Spleen (tissue), 11 donors: ENCODE measurements at regions not wholly inside any gene's neighbourhood (a gene's known extent, or its start where the extent isn't known, plus 50 kb on each side); places are given as distances from the start of the nearest gene placed in this dataset.

ENCODE experiments used
- DNase-seq: peaks from one replicate; pipeline ENCODE4 v3.0.0-alpha.2; 2020
- H3K27ac ChIP-seq, 8 donors: fragments of 200-600 bp; sonication (generic) in 7 of 8; 1 replicate in 4 of 8; 2 replicates in 4 of 8; pipeline versions ENCODE4 v1.5.0 to v1.8.0; 2016 to 2021; ENCODE audit warnings: inconsistent platforms in 4 of 8, mild to moderate bottlenecking in 4 of 8, moderate library complexity in 1 of 8
- H3K27me3 ChIP-seq, 7 donors: fragments of 200-600 bp; sonication (generic) in 6 of 7; replicated peaks in 1 of 7; 1 replicate in 4 of 7; 2 replicates in 3 of 7; pipeline versions ENCODE4 v1.5.0 to v1.8.0; 2016 to 2021; ENCODE audit warnings: inconsistent platforms in 3 of 7, mild to moderate bottlenecking in 1 of 7
- H3K36me3 ChIP-seq, 6 donors: fragments of 200-600 bp; sonication (generic) in 5 of 6; 1 replicate in 4 of 6; 2 replicates in 2 of 6; pipeline versions ENCODE4 v1.5.0 to v1.8.0; 2016 to 2021; ENCODE audit warnings: inconsistent platforms in 2 of 6
- H3K4me1 ChIP-seq, 6 donors: fragments of 200-600 bp; sonication (generic) in 5 of 6; 1 replicate in 3 of 6; 2 replicates in 3 of 6; pipeline versions ENCODE4 v1.5.0 to v1.8.0; 2016 to 2021; ENCODE audit warnings: inconsistent platforms in 3 of 6
- H3K4me3 ChIP-seq, 8 donors: fragments of 200-600 bp; sonication (generic) in 7 of 8; 1 replicate in 4 of 8; 2 replicates in 4 of 8; pipeline versions ENCODE4 v1.5.0 to v1.8.0; 2016 to 2021; ENCODE audit warnings: inconsistent platforms in 4 of 8, mild to moderate bottlenecking in 4 of 8, moderate library complexity in 2 of 8
- H3K9me3 ChIP-seq, 8 donors: fragments of 200-600 bp; sonication (generic) in 7 of 8; 1 replicate in 4 of 8; 2 replicates in 4 of 8; pipeline versions ENCODE4 v1.5.0 to v1.8.0; 2016 to 2021; ENCODE audit warnings: inconsistent platforms in 4 of 8
- POLR2A ChIP-seq, 3 donors: fragments of 450-650 bp; IDR thresholded peaks; one replicate each; pipeline ENCODE4 v1.5.1; 2017; ENCODE audit warnings: antibody characterized with exemption in 3 of 3, mild to moderate bottlenecking in 1 of 3
- POLR2AphosphoS5 ChIP-seq, 3 donors: sonication (generic); formaldehyde crosslinking; IDR thresholded peaks; one replicate each; pipeline ENCODE4 v1.5.1; 2017; ENCODE audit warnings: antibody characterized with exemption in 3 of 3
- WGBS, 5 donors: extraction: QIAGEN DNeasy Blood & Tissue Kit in 3 of 5; methylation state at CpG; one replicate each; pipeline versions ENCODE4 v1.1.5 to v1.1.7; 2013 to 2018; 5-methylcytosine and 5-hydroxymethylcytosine counted together
- intact Hi-C: fragments of 100-400 bp; cut with DNase I; formaldehyde crosslinking; loops from one replicate; pipeline ENCODE4 v1.15.0; 2023; ENCODE audit warnings: low total_unique reads
- TF ChIP-seq, protein P1 (sequence below), 11 experiments: fragments of 200-600 bp in 7 of 11; fragments of 450-650 bp in 4 of 11; sonication (generic) in 4 of 11; IDR thresholded peaks in 8 of 11; conservative IDR thresholded peaks in 3 of 11; 1 replicate in 7 of 11; 2 replicates in 4 of 11; pipeline versions ENCODE4 v1.4.0 to v1.8.0; 2016 to 2021; ENCODE audit warnings: antibody characterized with exemption in 11 of 11, inconsistent platforms in 4 of 11, mild to moderate bottlenecking in 1 of 11
- donor health status: healthy with polysubstance abuse.
- donor health status: DM: no; HTN: no; CAD: no; lungs with moderate emphysema.
- donor health status: DM: no; HTN: no; CAD: no.
- donor health status: Bipolar disorder and iron deficiency.
- donor health status: healthy.
- donor health status: DM: no; HTN: no; CAD: no.
- donor health status: DM: yes; HTN: yes; CAD: no.

DNA sequence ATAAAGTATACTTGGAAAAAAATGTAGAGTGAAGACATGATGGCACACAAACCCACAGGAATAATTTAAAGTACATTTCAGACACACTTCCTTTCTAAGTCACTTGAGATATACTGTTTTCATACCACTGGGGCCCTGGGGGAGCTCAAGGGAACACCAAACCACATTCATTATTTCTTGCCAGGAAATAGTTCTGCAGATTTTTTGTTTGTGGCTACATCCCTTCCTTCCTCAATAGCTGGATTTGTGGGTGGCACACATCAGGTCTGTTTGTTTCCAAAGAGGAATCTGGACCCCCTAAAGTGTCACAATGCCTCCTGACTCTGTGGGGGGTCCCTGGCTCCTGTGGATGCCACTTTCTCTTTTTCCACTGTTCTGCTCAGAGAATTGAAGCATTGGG lies 153.5 kb upstream of the COL8A1 start:
- no peaks in the 10 kb centered on the region for H3K36me3 ChIP-seq
- H3K4me1 ChIP-seq, result no peaks in the 10 kb centered on the region
- no peak for DNase-seq
- intact Hi-C loops, result no loop called here
- H3K4me3 ChIP-seq, result no peak overlapping the region
- TF ChIP-seq, protein P1, sequence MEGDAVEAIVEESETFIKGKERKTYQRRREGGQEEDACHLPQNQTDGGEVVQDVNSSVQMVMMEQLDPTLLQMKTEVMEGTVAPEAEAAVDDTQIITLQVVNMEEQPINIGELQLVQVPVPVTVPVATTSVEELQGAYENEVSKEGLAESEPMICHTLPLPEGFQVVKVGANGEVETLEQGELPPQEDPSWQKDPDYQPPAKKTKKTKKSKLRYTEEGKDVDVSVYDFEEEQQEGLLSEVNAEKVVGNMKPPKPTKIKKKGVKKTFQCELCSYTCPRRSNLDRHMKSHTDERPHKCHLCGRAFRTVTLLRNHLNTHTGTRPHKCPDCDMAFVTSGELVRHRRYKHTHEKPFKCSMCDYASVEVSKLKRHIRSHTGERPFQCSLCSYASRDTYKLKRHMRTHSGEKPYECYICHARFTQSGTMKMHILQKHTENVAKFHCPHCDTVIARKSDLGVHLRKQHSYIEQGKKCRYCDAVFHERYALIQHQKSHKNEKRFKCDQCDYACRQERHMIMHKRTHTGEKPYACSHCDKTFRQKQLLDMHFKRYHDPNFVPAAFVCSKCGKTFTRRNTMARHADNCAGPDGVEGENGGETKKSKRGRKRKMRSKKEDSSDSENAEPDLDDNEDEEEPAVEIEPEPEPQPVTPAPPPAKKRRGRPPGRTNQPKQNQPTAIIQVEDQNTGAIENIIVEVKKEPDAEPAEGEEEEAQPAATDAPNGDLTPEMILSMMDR (IDR thresholded peaks at IDR 0.05 in 8 of 11, conservative IDR thresholded peaks at IDR 0.05 in 3 of 11), result no peak
- TF ChIP-seq POLR2A (IDR thresholded peaks at IDR 0.05), result no peak
- TF ChIP-seq POLR2AphosphoS5 (IDR thresholded peaks at IDR 0.05), result no peak
- H3K27me3 ChIP-seq, result no peaks in the 10 kb centered on the region
- no peak overlapping the region for H3K27ac ChIP-seq
- peaks cover 4 to 37% (median 20%) of the 10 kb centered on the region in 8 donors for H3K9me3 ChIP-seq

DNA sequence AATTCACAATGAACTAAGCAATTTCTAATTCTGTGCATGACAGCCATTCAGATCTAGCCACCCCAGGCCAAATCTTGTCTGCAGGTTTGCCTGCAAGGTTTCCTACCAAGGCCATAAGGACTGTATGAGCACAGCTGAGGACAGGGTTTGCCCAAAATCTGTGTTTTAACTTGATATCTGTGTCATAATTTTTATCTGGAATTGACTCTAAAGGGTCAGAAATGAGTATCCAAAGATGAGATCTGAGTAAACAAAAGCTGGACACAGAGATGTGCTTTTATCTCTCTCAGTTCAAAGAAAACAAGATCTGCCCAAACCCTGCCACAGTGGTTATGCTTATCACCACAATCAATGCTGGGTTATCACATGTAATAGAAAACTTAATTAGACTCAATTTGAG lies 154.6 kb upstream of the COL8A1 start:
- Histone ChIP-seq H3K36me3 (no peaks in the 10 kb centered on the region), H3K9me3 (peaks cover 4 to 29% (median 14%) of the 10 kb centered on the region in 8 donors), H3K27me3 (no peaks in the 10 kb centered on the region), H3K4me3 (no peak overlapping the region), H3K4me1 (no peaks in the 10 kb centered on the region), H3K27ac (no peak overlapping the region)
- DNase-seq, result no peak
- no peak for TF ChIP-seq POLR2AphosphoS5 (IDR thresholded peaks at IDR 0.05)
- no peak for TF ChIP-seq POLR2A (IDR thresholded peaks at IDR 0.05)
- TF ChIP-seq, protein P1 (IDR thresholded peaks at IDR 0.05 in 8 of 11, conservative IDR thresholded peaks at IDR 0.05 in 3 of 11), result no peak
- intact Hi-C loops, result no loop called here

DNA sequence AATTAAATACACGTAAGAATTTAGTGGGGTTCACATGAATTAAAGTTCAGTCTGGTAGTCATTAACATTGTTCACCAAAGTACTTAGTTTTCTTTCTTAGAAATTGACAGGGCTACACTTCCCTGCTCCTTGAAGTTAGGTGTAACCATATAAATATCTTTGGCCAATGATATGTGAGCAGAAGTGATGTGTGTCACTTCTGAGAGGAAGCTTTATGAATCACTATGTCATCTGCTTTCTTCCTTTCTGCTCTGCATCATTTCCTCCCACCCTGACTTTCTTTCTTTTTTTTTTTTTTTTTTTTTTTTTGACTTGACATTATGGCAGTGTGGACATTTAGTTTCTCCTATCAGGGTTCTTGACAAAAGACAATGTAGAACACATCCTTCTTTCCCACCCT lies 156.2 kb upstream of the COL8A1 start:
- intact Hi-C loops, result no loop called here
- Histone ChIP-seq H3K27ac (no peak overlapping the region), H3K4me1 (no peaks in the 10 kb centered on the region), H3K9me3 (peaks cover 0 to 30% (median 11%) of the 10 kb centered on the region in 8 donors), H3K36me3 (no peaks in the 10 kb centered on the region), H3K4me3 (no peak overlapping the region), H3K27me3 (no peaks in the 10 kb centered on the region)
- no peak for DNase-seq
- TF ChIP-seq, protein P1 (IDR thresholded peaks at IDR 0.05 in 8 of 11, conservative IDR thresholded peaks at IDR 0.05 in 3 of 11), result no peak
- TF ChIP-seq POLR2A (IDR thresholded peaks at IDR 0.05) (no peak), POLR2AphosphoS5 (IDR thresholded peaks at IDR 0.05) (no peak)
- WGBS, 5 donors, result 82 to 97% (median 93%) methylated on average over 1 of the region's 1 CpG

DNA sequence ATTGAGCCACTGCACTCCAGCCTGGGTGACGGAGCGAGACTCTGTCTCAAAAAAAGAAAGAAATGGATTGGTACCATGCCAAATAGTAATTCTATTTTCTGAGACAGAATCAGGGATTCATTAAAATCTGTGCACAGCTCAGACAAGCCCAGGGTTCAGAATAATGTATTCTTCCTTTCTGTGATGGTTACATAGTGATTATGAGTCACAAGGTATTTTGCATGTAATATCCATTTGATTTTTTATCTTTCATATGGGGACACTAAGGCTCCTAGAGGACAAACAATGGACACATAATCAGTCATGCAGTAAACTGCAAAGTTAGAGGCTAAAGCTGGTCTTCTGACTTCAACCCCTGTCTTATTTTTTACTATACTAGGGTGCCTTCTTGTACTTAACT lies 156.8 kb upstream of the COL8A1 start:
- H3K36me3 ChIP-seq, result no peaks in the 10 kb centered on the region
- H3K9me3 ChIP-seq, result peaks cover 0 to 27% (median 14%) of the 10 kb centered on the region in 8 donors
- H3K27ac ChIP-seq, result no peak overlapping the region
- WGBS, 5 donors, result 42 to 95% (median 87%) methylated on average over 2 of the region's 2 CpGs
- TF ChIP-seq, protein P1 (IDR thresholded peaks at IDR 0.05 in 8 of 11, conservative IDR thresholded peaks at IDR 0.05 in 3 of 11), result no peak
- TF ChIP-seq POLR2A (IDR thresholded peaks at IDR 0.05) (no peak), POLR2AphosphoS5 (IDR thresholded peaks at IDR 0.05) (no peak)
- H3K4me3 ChIP-seq, result no peak overlapping the region
- intact Hi-C loops, result no loop called here
- no peaks in the 10 kb centered on the region for H3K27me3 ChIP-seq
- H3K4me1 ChIP-seq, result no peaks in the 10 kb centered on the region
- no peak for DNase-seq
